Endothelial cell of umbilical vein (primary cell): ENCODE measurements at regions not wholly inside any gene's neighbourhood (a gene's known extent, or its start where the extent isn't known, plus 50 kb on each side); places are given as distances from the start of the nearest gene placed in this dataset.

Source experiments
- BruUV-seq: library from RNA; stranded (reverse); fragments of 400-500 nt; replicated peaks from 2 replicates; lab custom pipeline; 2021; lab: Mats Ljungman, UMichigan
- CTCF ChIA-PET: fragments of 300-600, 350-600 bp; sonication (Branson Sonifier 250); formaldehyde crosslinking; loops from one replicate; lab custom pipeline; 2021; ENCODE audit warnings: antibody characterized with exemption, inconsistent platforms; lab: Charles Lee
- POLR2A ChIA-PET: fragments of 300-600, 350-600 bp; sonication (Branson Sonifier 250); formaldehyde crosslinking; loops from one replicate; lab custom pipeline; 2021; ENCODE audit warnings: antibody characterized with exemption, inconsistent platforms; lab: Charles Lee
- DNase-seq: peaks from one replicate; pipeline ENCODE4 v3.0.0-alpha.2; 2011; ENCODE audit warnings: low read depth, low spot score
- FAIRE-seq: peaks from 2 replicates; lab custom pipeline; 2011; peaks lifted over from hg19 to GRCh38; lab: Jason Lieb, UNC
- H2AFZ ChIP-seq: 2 replicates; pipeline ENCODE4 v1.6.0; 2012; ENCODE audit warnings: low read depth, low read length, control low read depth, inconsistent platforms
- H3K27ac ChIP-seq: 2 replicates; pipeline ENCODE4 v1.5.1; 2011; ENCODE audit warnings: low read depth, mild to moderate bottlenecking, control low read depth, low read length, moderate library complexity; ENCODE audit not compliant: insufficient read depth
- H3K27me3 ChIP-seq, 2 experiments: 2 replicates each; pipeline versions ENCODE4 v1.6.0 to v1.6.1; 2011; ENCODE audit warnings: low read length in 2 of 2, mixed read lengths in 1 of 2; ENCODE audit not compliant: control insufficient read depth in 2 of 2, insufficient read depth in 2 of 2
- H3K36me3 ChIP-seq, 2 experiments: 2 replicates in 1 of 2; 3 replicates in 1 of 2; pipeline ENCODE4 v1.5.1; 2011; ENCODE audit warnings: low read length in 2 of 2, mild to moderate bottlenecking in 1 of 2, moderate library complexity in 1 of 2; ENCODE audit not compliant: control insufficient read depth in 2 of 2, insufficient read depth in 2 of 2; ENCODE audit errors: extremely low read depth in 1 of 2
- H3K4me1 ChIP-seq: 3 replicates; pipeline ENCODE4 v1.5.1; 2011; ENCODE audit warnings: mild to moderate bottlenecking, low read length; ENCODE audit not compliant: control insufficient read depth, insufficient read depth; ENCODE audit errors: extremely low read depth
- H3K4me2 ChIP-seq: 2 replicates; pipeline ENCODE4 v1.6.1; 2011; ENCODE audit warnings: low read length, control low read depth, mixed read lengths; ENCODE audit not compliant: insufficient read depth
- H3K4me3 ChIP-seq, 3 experiments: fragments of 200-600 bp in 1 of 3; sonication (generic), shearing (Covaris generic) in 1 of 3; replicated peaks in 1 of 3; 2 replicates each; pipeline ENCODE4 v1.5.1; 2011 to 2016; ENCODE audit warnings: control low read depth in 3 of 3, low read length in 3 of 3, mild to moderate bottlenecking in 2 of 3, inconsistent platforms in 1 of 3, low read depth in 1 of 3, moderate library complexity in 1 of 3; ENCODE audit not compliant: insufficient read depth in 1 of 3
- H3K79me2 ChIP-seq: 2 replicates; pipeline ENCODE4 v1.6.0; 2012; ENCODE audit warnings: low read length, inconsistent platforms; ENCODE audit not compliant: control insufficient read depth, insufficient read depth
- H3K9ac ChIP-seq: replicated peaks from 2 replicates; pipeline ENCODE3; 2011; ENCODE audit warnings: low read length, control low read depth; ENCODE audit not compliant: insufficient read depth; ENCODE audit errors: extremely low read depth
- H3K9me1 ChIP-seq: replicated peaks from 3 replicates; pipeline ENCODE4 v1.6.0; 2011; ENCODE audit warnings: mild to moderate bottlenecking, low read length; ENCODE audit not compliant: control insufficient read depth, insufficient read depth; ENCODE audit errors: extremely low read depth
- H3K9me3 ChIP-seq: replicated peaks from 2 replicates; pipeline ENCODE4 v1.5.1; 2012; ENCODE audit warnings: low read length, inconsistent platforms; ENCODE audit not compliant: control insufficient read depth, insufficient read depth
- H4K20me1 ChIP-seq: replicated peaks from 2 replicates; pipeline ENCODE3; 2011; ENCODE audit warnings: mild to moderate bottlenecking, low read length; ENCODE audit not compliant: control insufficient read depth, insufficient read depth; ENCODE audit errors: extremely low read depth
- EZH2 ChIP-seq: IDR thresholded peaks from 2 replicates; pipeline ENCODE4 v1.6.1; 2012; ENCODE audit warnings: borderline replicate concordance, low read depth, mild to moderate bottlenecking, moderate library complexity, low read length, inconsistent platforms; ENCODE audit not compliant: severe bottlenecking
- FOS ChIP-seq: IDR thresholded peaks from 2 replicates; pipeline ENCODE4 v1.6.1; 2011; ENCODE audit warnings: mild to moderate bottlenecking, low read length, moderate library complexity, borderline replicate concordance; ENCODE audit not compliant: insufficient read depth
- GATA2 ChIP-seq: IDR thresholded peaks from 2 replicates; pipeline ENCODE4 v1.7.0; 2011; ENCODE audit warnings: low read depth, mild to moderate bottlenecking, moderate library complexity, mixed read lengths, low read length; ENCODE audit not compliant: insufficient read length, insufficient read depth
- JUN ChIP-seq: IDR thresholded peaks from 2 replicates; pipeline ENCODE4 v1.6.1; 2011; ENCODE audit warnings: borderline replicate concordance, low read depth; ENCODE audit not compliant: insufficient read length, insufficient read depth
- MAX ChIP-seq: IDR thresholded peaks from 2 replicates; pipeline ENCODE4 v1.6.1; 2011; ENCODE audit not compliant: insufficient read depth, insufficient read length
- MYC ChIP-seq: IDR thresholded peaks from one replicate; pipeline ENCODE4 v1.6.1; 2011; ENCODE audit warnings: mild to moderate bottlenecking, low read depth, low read length
- POLR2A ChIP-seq: IDR thresholded peaks from 2 replicates; pipeline ENCODE4 v1.6.1; 2012; ENCODE audit warnings: low read depth, mild to moderate bottlenecking, control low read depth, low read length
- POLR2AphosphoS5 ChIP-seq: IDR thresholded peaks from 2 replicates; pipeline ENCODE4 v1.6.1; 2012; ENCODE audit warnings: low read depth, mild to moderate bottlenecking, control low read depth, low read length, moderate library complexity; ENCODE audit not compliant: insufficient read depth
- dilution Hi-C: fragments of 300-500 bp; cut with MboI; formaldehyde crosslinking; loops from one replicate; pipeline ENCODE4 v1.15.0; 2019; ENCODE audit warnings: low sequenced_read_pairs; ENCODE audit not compliant: extremely low pct_ligation_motif_present
- intact Hi-C: fragments of 100-400 bp; cut with micrococcal nuclease; formaldehyde crosslinking; loops from one replicate; pipeline ENCODE4 v1.10.0; 2022
- TF ChIP-seq, protein P1 (sequence below), 2 donors: IDR thresholded peaks; 1 replicate in 1 of 2; 2 replicates in 1 of 2; pipeline ENCODE4 v1.5.1; 2011; ENCODE audit warnings: low read length in 2 of 2, mild to moderate bottlenecking in 2 of 2, moderate library complexity in 2 of 2, control low read depth in 1 of 2, inconsistent platforms in 1 of 2, low read depth in 1 of 2; ENCODE audit not compliant: insufficient read depth in 1 of 2; ENCODE audit errors: extremely low read depth in 1 of 2

- H3K4me2 ChIP-seq, result no peak overlapping the region
- H3K9me3 ChIP-seq, result no peaks in the 10 kb centered on the region
- H3K9ac ChIP-seq, result no peak overlapping the region
- intact Hi-C loops, result no loop called here
- dilution Hi-C loops, result no loop called here
- no peaks in the 10 kb centered on the region for H3K9me1 ChIP-seq
- no peaks in the 10 kb centered on the region for H3K27me3 ChIP-seq
- no peak overlapping the region for H3K4me3 ChIP-seq
- H3K4me1 ChIP-seq, result peaks cover 13% of the 10 kb centered on the region
- H2AFZ ChIP-seq, result no peak overlapping the region
- FAIRE-seq, result no peak
- no peaks in the 10 kb centered on the region for H3K79me2 ChIP-seq
- H4K20me1 ChIP-seq, result no peaks in the 10 kb centered on the region
- H3K36me3 ChIP-seq, result no peaks in the 10 kb centered on the region
- no peak for DNase-seq
- ChIA-PET POLR2A (no interaction called here), CTCF (no interaction called here)
- no peak overlapping the region for H3K27ac ChIP-seq
- TF ChIP-seq MAX (no peak), POLR2AphosphoS5 (no peak), FOS (no peak), JUN (no peak), POLR2A (no peak), MYC (no peak), EZH2 (no peak), GATA2 (no peak)
- TF ChIP-seq, protein P1, sequence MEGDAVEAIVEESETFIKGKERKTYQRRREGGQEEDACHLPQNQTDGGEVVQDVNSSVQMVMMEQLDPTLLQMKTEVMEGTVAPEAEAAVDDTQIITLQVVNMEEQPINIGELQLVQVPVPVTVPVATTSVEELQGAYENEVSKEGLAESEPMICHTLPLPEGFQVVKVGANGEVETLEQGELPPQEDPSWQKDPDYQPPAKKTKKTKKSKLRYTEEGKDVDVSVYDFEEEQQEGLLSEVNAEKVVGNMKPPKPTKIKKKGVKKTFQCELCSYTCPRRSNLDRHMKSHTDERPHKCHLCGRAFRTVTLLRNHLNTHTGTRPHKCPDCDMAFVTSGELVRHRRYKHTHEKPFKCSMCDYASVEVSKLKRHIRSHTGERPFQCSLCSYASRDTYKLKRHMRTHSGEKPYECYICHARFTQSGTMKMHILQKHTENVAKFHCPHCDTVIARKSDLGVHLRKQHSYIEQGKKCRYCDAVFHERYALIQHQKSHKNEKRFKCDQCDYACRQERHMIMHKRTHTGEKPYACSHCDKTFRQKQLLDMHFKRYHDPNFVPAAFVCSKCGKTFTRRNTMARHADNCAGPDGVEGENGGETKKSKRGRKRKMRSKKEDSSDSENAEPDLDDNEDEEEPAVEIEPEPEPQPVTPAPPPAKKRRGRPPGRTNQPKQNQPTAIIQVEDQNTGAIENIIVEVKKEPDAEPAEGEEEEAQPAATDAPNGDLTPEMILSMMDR (IDR thresholded peaks at IDR 0.05; ENCODE audit: extremely low read depth in 1 of 2, insufficient read depth in 1 of 2, low read depth in 1 of 2, low read length in 2 of 2), result no peak
- no TSS peak for BruUV-seq
Observed at GRCh38 chr13:50249144-50249521, 233.9 kb downstream of the KCNRG start.
